Endodermal cell (in vitro differentiated cells): ENCODE measurements at regions not wholly inside any gene's neighbourhood (a gene's known extent, or its start where the extent isn't known, plus 50 kb on each side); places are given as distances from the start of the nearest gene placed in this dataset.

Experiments
- DNase-seq: peaks from one replicate; pipeline ENCODE4 v3.0.0-alpha.2; 2017
- H3K27ac ChIP-seq: 2 replicates; pipeline ENCODE4 v1.5.1; 2013; ENCODE audit warnings: mild to moderate bottlenecking, low read depth, low read length, moderate library complexity
- H3K27me3 ChIP-seq: 2 replicates; pipeline ENCODE4 v1.6.1; 2013; ENCODE audit warnings: mild to moderate bottlenecking, low read length, moderate library complexity; ENCODE audit not compliant: insufficient read depth, control insufficient read depth, poor library complexity, severe bottlenecking
- H3K36me3 ChIP-seq: 2 replicates; pipeline ENCODE4 v1.7.0; 2013; ENCODE audit warnings: mild to moderate bottlenecking, low read length, moderate library complexity; ENCODE audit not compliant: control insufficient read depth, insufficient read depth
- H3K4me1 ChIP-seq: one replicate; pipeline ENCODE4 v1.7.0; 2013; ENCODE audit warnings: low read length; ENCODE audit not compliant: control insufficient read depth, insufficient read depth
- H3K4me3 ChIP-seq: 2 replicates; pipeline ENCODE4 v1.5.1; 2013; ENCODE audit warnings: mild to moderate bottlenecking, low read length, moderate library complexity
- H3K9ac ChIP-seq: 2 replicates; pipeline ENCODE4 v1.6.1; 2013; ENCODE audit warnings: mild to moderate bottlenecking, low read length, moderate library complexity; ENCODE audit not compliant: poor library complexity, severe bottlenecking; ENCODE audit errors: extremely low read depth
- H3K9me3 ChIP-seq: 2 replicates; pipeline ENCODE4 v1.6.1; 2013; ENCODE audit warnings: mild to moderate bottlenecking, low read length, moderate library complexity; ENCODE audit not compliant: control insufficient read depth
- H3K27ac Mint-ChIP-seq: 2 replicates; pipeline ENCODE4 v1.8.0; 2020; ENCODE audit warnings: mixed read lengths
- H3K27me3 Mint-ChIP-seq: 2 replicates; pipeline ENCODE4 v1.8.0; 2021; ENCODE audit warnings: mild to moderate bottlenecking, mixed read lengths; ENCODE audit not compliant: insufficient read depth
- H3K36me3 Mint-ChIP-seq: 2 replicates; pipeline ENCODE4 v1.8.0; 2020; ENCODE audit warnings: low read depth, mixed read lengths
- H3K4me1 Mint-ChIP-seq: 2 replicates; pipeline ENCODE4 v1.8.0; 2020; ENCODE audit warnings: mixed read lengths
- H3K4me3 Mint-ChIP-seq: 2 replicates; pipeline ENCODE4 v1.8.0; 2020; ENCODE audit warnings: mild to moderate bottlenecking, moderate library complexity, mixed read lengths
- H3K9me3 Mint-ChIP-seq: 2 replicates; pipeline ENCODE4 v1.8.0; 2020; ENCODE audit warnings: mild to moderate bottlenecking, mixed read lengths
- WGBS, 2 experiments: methylation state at CpG; one replicate each; pipeline versions ENCODE4 v1.1.5 to v1.1.7; 2013; ENCODE audit warnings: missing lambda C conversion rate in 2 of 2, mixed read lengths in 1 of 2; ENCODE audit not compliant: insufficient coverage in 1 of 2, insufficient read length in 1 of 2; 5-methylcytosine and 5-hydroxymethylcytosine counted together
- TF ChIP-seq, protein P1 (sequence below): fragments of 200-600 bp; sonication (generic); conservative IDR thresholded peaks from 2 replicates; pipeline ENCODE4 v1.5.0; 2021; ENCODE audit warnings: antibody characterized with exemption, mild to moderate bottlenecking

DNA sequence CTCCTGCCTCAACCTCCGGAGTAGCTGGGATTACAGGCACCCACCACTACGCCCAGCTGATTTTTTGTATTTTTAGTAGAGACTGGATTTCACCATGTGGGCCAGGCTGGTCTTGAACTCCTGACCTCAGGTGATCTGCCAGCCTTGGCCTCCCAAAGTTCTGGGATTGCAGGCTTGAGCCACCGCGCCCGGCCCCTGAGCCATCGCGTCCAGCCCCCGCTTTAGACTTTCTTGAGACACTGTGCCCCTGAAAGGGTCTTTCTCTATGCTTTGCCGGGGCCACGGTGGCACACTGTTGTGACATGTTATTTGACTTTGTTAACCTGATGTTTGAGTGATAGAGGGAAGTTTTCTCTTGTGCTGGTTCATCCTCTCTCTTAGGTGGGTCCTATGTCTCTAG lies 186.4 kb downstream of the BTG1 start:
- no peak for DNase-seq
- WGBS, 2 experiments = 87 to 94% methylated on average over 2 to 10 of the region's 10 CpGs
- no peak overlapping the region for H3K4me3 ChIP-seq
- H3K4me1 ChIP-seq = no peaks in the 10 kb centered on the region
- Mint-ChIP-seq H3K27ac (no peak overlapping the region), H3K4me1 (peaks cover 1% of the 10 kb centered on the region), H3K9me3 (no peaks in the 10 kb centered on the region), H3K27me3 (no peaks in the 10 kb centered on the region), H3K4me3 (no peak overlapping the region), H3K36me3 (no peaks in the 10 kb centered on the region)
- H3K27me3 ChIP-seq = no peaks in the 10 kb centered on the region
- H3K27ac ChIP-seq = no peak overlapping the region
- H3K9ac ChIP-seq = no peak overlapping the region
- TF ChIP-seq, protein P1, sequence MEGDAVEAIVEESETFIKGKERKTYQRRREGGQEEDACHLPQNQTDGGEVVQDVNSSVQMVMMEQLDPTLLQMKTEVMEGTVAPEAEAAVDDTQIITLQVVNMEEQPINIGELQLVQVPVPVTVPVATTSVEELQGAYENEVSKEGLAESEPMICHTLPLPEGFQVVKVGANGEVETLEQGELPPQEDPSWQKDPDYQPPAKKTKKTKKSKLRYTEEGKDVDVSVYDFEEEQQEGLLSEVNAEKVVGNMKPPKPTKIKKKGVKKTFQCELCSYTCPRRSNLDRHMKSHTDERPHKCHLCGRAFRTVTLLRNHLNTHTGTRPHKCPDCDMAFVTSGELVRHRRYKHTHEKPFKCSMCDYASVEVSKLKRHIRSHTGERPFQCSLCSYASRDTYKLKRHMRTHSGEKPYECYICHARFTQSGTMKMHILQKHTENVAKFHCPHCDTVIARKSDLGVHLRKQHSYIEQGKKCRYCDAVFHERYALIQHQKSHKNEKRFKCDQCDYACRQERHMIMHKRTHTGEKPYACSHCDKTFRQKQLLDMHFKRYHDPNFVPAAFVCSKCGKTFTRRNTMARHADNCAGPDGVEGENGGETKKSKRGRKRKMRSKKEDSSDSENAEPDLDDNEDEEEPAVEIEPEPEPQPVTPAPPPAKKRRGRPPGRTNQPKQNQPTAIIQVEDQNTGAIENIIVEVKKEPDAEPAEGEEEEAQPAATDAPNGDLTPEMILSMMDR = no peak
- no peaks in the 10 kb centered on the region for H3K36me3 ChIP-seq
- H3K9me3 ChIP-seq = no peaks in the 10 kb centered on the region

GRCh38 chr12:91958816-91959215 lies 186.8 kb downstream of the BTG1 start:
- no peak overlapping the region for H3K27ac ChIP-seq
- no peak for DNase-seq
- no peak overlapping the region for H3K4me3 ChIP-seq
- H3K36me3 Mint-ChIP-seq = no peaks in the 10 kb centered on the region
- 84 to 86% methylated on average over 2 to 5 of the region's 5 CpGs for WGBS, 2 experiments
- H3K4me3 Mint-ChIP-seq = no peak overlapping the region
- no peaks in the 10 kb centered on the region for H3K9me3 Mint-ChIP-seq
- H3K27me3 ChIP-seq = no peaks in the 10 kb centered on the region
- no peaks in the 10 kb centered on the region for H3K9me3 ChIP-seq
- no peaks in the 10 kb centered on the region for H3K27me3 Mint-ChIP-seq
- TF ChIP-seq, protein P1 = no peak
- H3K27ac Mint-ChIP-seq = no peak overlapping the region
- H3K36me3 ChIP-seq = no peaks in the 10 kb centered on the region
- H3K4me1 Mint-ChIP-seq = peaks cover 1% of the 10 kb centered on the region
- H3K9ac ChIP-seq = no peak overlapping the region
- no peaks in the 10 kb centered on the region for H3K4me1 ChIP-seq

- Mint-ChIP-seq H3K36me3 (no peaks in the 10 kb centered on the region), H3K9me3 (no peaks in the 10 kb centered on the region), H3K4me1 (peaks cover 1% of the 10 kb centered on the region), H3K27me3 (no peaks in the 10 kb centered on the region), H3K27ac (no peak overlapping the region), H3K4me3 (no peak overlapping the region)
- WGBS, 2 experiments = 85 to 100% methylated on average over 1 to 3 of the region's 3 CpGs
- H3K9ac ChIP-seq = no peak overlapping the region
- no peaks in the 10 kb centered on the region for H3K9me3 ChIP-seq
- H3K4me3 ChIP-seq = no peak overlapping the region
- no peaks in the 10 kb centered on the region for H3K4me1 ChIP-seq
- no peak overlapping the region for H3K27ac ChIP-seq
- no peaks in the 10 kb centered on the region for H3K27me3 ChIP-seq
- DNase-seq = no peak
- no peaks in the 10 kb centered on the region for H3K36me3 ChIP-seq
- TF ChIP-seq, protein P1 = no peak
Measured at GRCh38 chr12:91954747-91955146, 190.9 kb downstream of the BTG1 start.
